CD4-positive, alpha-beta T cell treated with Interleukin-12 subunit alpha and Interleukin-12 subunit beta, for 1 hour (primary cell): ENCODE measurements at regions not wholly inside any gene's neighbourhood (a gene's known extent, or its start where the extent isn't known, plus 50 kb on each side); places are given as distances from the start of the nearest gene placed in this dataset.
"Not testable (repeated sequence)": the region's sequence is repeated elsewhere in the genome, so short reads cannot be mapped to it uniquely, and the experiment has no call there.

Source experiments
- DNase-seq: peaks from one replicate; pipeline ENCODE4 v3.0.0-alpha.2; 2020

- DNase-seq = no peak
These were observed 60.5 kb upstream of the NANOS1 start for GRCh38 chr10:118969014-118969413.

- DNase-seq = no peak
These were observed 58.7 kb upstream of the NANOS1 start for GRCh38 chr10:118970770-118971169.

GRCh38 chr10:118971187-118971586, 58.3 kb upstream of the NANOS1 start:
- no peak for DNase-seq

GRCh38 chr10:118971876-118972275, 57.6 kb upstream of the NANOS1 start:
- DNase-seq = no peak

GRCh38 chr10:118973744-118974143, 55.8 kb upstream of the NANOS1 start:
- DNase-seq = no peak

- no peak for DNase-seq
These were observed 54.6 kb upstream of the NANOS1 start for GRCh38 chr10:118974951-118975350.

GRCh38 chr10:118976219-118976618, 53.3 kb upstream of the NANOS1 start:
- DNase-seq = not testable (repeated sequence)

- DNase-seq = no peak
These were observed 52.4 kb upstream of the NANOS1 start for GRCh38 chr10:118977022-118977599.

- DNase-seq = no peak
These were observed 51.7 kb upstream of the NANOS1 start for GRCh38 chr10:118977835-118978234.

GRCh38 chr10:118978316-118978997, 51.1 kb upstream of the NANOS1 start:
- DNase-seq = no peak

- DNase-seq = no peak
These were observed 50.5 kb upstream of the NANOS1 start for GRCh38 chr10:118978998-118979350.

GRCh38 chr10:118979661-118980060, 49.9 kb upstream of the NANOS1 start:
- DNase-seq = no peak
